ENCODE measurements at regions not wholly inside any gene's neighbourhood (a gene's known extent, or its start where the extent isn't known, plus 50 kb on each side); places are given as distances from the start of the nearest gene placed in this dataset.

DNA sequence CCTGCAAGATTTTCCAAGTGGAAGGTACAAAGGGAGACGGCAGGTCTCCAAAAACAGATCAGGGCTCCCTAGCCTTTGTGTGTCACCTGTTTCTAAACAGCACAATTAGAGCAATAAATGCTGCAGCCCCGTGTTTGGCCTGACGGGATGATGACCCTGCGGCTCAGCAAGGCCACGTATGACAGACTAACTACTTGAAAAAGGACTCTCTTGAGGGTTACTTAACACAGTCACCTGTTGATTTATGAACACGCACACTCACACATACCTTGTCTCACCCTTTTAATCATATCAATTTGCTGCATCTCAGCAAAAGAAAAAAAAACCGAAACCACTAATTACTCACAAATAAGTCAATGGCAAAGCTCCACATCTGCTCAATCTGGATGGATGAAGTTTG, 199.6 kb upstream of the GAS1 start:
- Histone ChIP-seq H3K79me2 (ENCODE audit: low read length) (no peaks in the 10 kb centered on the region), H3K4me3 (ENCODE audit: low read length) (no peak overlapping the region), H2AFZ (ENCODE audit: low read depth, low read length) (no peak overlapping the region), H3K9me3 (ENCODE audit: insufficient read depth, low read length) (no peaks in the 10 kb centered on the region), H3K36me3 (replicated peaks; ENCODE audit: low read depth, low read length) (no peaks in the 10 kb centered on the region), H3K9ac (ENCODE audit: low read length) (no peak overlapping the region), H3K27ac (ENCODE audit: low read length) (no peak overlapping the region), H3K27me3 (ENCODE audit: low read depth, low read length) (no peaks in the 10 kb centered on the region), H4K20me1 (ENCODE audit: insufficient read depth, low read length) (no peaks in the 10 kb centered on the region), H3K4me2 (ENCODE audit: low read length) (no peak overlapping the region), H3K4me1 (ENCODE audit: low read length) (no peaks in the 10 kb centered on the region)
- TF ChIP-seq, protein P1, sequence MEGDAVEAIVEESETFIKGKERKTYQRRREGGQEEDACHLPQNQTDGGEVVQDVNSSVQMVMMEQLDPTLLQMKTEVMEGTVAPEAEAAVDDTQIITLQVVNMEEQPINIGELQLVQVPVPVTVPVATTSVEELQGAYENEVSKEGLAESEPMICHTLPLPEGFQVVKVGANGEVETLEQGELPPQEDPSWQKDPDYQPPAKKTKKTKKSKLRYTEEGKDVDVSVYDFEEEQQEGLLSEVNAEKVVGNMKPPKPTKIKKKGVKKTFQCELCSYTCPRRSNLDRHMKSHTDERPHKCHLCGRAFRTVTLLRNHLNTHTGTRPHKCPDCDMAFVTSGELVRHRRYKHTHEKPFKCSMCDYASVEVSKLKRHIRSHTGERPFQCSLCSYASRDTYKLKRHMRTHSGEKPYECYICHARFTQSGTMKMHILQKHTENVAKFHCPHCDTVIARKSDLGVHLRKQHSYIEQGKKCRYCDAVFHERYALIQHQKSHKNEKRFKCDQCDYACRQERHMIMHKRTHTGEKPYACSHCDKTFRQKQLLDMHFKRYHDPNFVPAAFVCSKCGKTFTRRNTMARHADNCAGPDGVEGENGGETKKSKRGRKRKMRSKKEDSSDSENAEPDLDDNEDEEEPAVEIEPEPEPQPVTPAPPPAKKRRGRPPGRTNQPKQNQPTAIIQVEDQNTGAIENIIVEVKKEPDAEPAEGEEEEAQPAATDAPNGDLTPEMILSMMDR (IDR thresholded peaks at IDR 0.05; ENCODE audit: low read depth, low read length) = no peak
- no peak for TF ChIP-seq EZH2phosphoT487 (IDR thresholded peaks at IDR 0.05; ENCODE audit: low read depth)

DNA sequence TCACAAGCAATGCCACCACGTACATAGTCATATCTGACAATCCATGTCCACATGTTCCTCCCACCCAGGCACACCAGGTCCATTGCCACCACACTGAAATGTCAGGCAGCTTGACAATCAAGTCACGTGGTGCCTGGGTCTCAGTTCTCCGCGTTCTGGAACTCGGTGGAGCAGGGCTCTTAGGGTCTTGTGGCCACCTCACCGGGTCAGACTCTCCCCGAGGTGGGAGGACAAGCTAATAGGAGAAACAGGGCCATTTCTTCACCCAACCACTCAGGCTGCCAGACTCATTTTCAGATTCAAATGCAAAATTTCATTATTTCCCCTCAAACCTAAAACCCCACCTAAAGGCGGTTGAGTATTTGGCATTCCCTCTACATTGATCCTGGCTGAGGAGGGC, 200.5 kb upstream of the GAS1 start:
- Histone ChIP-seq H3K4me2 (ENCODE audit: low read length) (no peak overlapping the region), H3K4me3 (ENCODE audit: low read length) (no peak overlapping the region), H3K36me3 (replicated peaks; ENCODE audit: low read depth, low read length) (no peaks in the 10 kb centered on the region), H4K20me1 (ENCODE audit: insufficient read depth, low read length) (no peaks in the 10 kb centered on the region), H3K9me3 (ENCODE audit: insufficient read depth, low read length) (no peaks in the 10 kb centered on the region), H3K27me3 (ENCODE audit: low read depth, low read length) (no peaks in the 10 kb centered on the region), H2AFZ (ENCODE audit: low read depth, low read length) (no peak overlapping the region), H3K79me2 (ENCODE audit: low read length) (no peaks in the 10 kb centered on the region), H3K27ac (ENCODE audit: low read length) (no peak overlapping the region), H3K9ac (ENCODE audit: low read length) (no peak overlapping the region), H3K4me1 (ENCODE audit: low read length) (no peaks in the 10 kb centered on the region)
- no peak for TF ChIP-seq EZH2phosphoT487 (IDR thresholded peaks at IDR 0.05; ENCODE audit: low read depth)
- TF ChIP-seq, protein P1 (IDR thresholded peaks at IDR 0.05; ENCODE audit: low read depth, low read length) = no peak

DNA sequence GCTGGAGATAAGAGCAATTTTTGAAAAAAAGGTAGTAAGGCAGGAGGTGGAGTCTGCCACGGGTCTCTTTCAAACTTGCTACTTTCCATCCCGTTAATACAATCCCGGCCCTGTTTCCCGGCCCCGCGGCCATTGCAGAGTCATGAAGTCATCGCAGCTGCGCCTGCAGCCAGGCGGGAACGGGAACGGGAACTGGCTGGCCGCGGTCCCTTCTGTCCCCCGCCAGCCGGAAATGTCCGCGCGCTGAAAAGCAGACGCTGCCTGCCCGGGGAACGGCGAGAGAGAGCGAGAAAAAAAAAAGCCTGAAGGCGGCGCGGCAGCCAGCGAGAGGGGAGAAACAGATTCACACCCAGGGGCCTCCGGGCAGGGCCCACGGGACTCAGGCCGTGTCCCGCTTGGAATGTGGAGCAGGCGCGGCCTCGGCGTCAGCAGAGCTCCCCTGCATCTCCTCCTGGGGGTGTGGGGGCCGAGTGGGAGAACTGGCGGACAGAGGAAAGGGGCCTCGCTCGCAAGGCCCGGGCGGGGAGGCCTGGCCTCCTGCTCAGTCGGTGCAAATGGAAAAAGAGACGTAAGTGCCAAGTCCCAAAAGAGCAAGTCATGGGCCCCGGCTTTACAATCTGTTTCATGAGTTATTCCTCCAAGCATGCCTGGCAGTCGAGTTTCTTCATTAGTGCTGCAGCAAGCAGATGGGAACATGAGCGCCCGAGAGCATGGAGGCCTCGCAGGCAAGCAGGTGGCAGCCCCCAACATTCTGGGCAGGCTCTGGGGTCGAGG, 201.2 kb upstream of the GAS1 start:
- Histone ChIP-seq H3K79me2 (ENCODE audit: low read length) (no peaks in the 10 kb centered on the region), H3K36me3 (replicated peaks; ENCODE audit: low read depth, low read length) (no peaks in the 10 kb centered on the region), H3K4me2 (ENCODE audit: low read length) (no peak overlapping the region), H3K9ac (ENCODE audit: low read length) (no peak overlapping the region), H3K27me3 (ENCODE audit: low read depth, low read length) (no peaks in the 10 kb centered on the region), H3K4me3 (ENCODE audit: low read length) (no peak overlapping the region), H3K4me1 (ENCODE audit: low read length) (no peaks in the 10 kb centered on the region), H3K9me3 (ENCODE audit: insufficient read depth, low read length) (no peaks in the 10 kb centered on the region), H3K27ac (ENCODE audit: low read length) (no peak overlapping the region), H4K20me1 (ENCODE audit: insufficient read depth, low read length) (no peaks in the 10 kb centered on the region), H2AFZ (ENCODE audit: low read depth, low read length) (no peak overlapping the region)
- no peak for TF ChIP-seq EZH2phosphoT487 (IDR thresholded peaks at IDR 0.05; ENCODE audit: low read depth)
- TF ChIP-seq, protein P1 (IDR thresholded peaks at IDR 0.05; ENCODE audit: low read depth, low read length) = no peak

DNA sequence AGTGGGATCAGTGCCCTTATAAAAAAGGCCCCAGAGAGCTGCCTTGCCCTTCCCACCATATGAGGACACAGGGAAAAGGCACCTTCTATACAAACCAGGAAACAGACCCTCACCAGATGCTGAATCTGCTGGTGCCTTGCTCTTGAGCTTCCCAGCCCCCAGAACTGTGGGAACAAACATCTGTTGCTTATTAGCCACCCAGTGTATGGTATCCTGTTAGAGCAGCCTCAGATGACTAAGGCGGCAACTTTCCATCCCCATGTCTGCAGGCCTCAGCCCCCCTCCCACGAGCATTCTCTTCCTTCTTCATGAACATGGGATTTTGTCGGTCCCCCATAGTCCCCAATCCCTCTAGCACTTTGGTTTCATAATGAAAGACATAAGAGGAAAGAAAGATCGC, 202.5 kb upstream of the GAS1 start:
- H2AFZ ChIP-seq (ENCODE audit: low read depth, low read length) = no peak overlapping the region
- TF ChIP-seq EZH2phosphoT487 (IDR thresholded peaks at IDR 0.05; ENCODE audit: low read depth) = no peak
- H3K79me2 ChIP-seq (ENCODE audit: low read length) = no peaks in the 10 kb centered on the region
- no peaks in the 10 kb centered on the region for H3K4me1 ChIP-seq (ENCODE audit: low read length)
- no peak overlapping the region for H3K27ac ChIP-seq (ENCODE audit: low read length)
- H3K36me3 ChIP-seq (replicated peaks; ENCODE audit: low read depth, low read length) = no peaks in the 10 kb centered on the region
- no peak overlapping the region for H3K4me3 ChIP-seq (ENCODE audit: low read length)
- no peaks in the 10 kb centered on the region for H3K27me3 ChIP-seq (ENCODE audit: low read depth, low read length)
- no peak overlapping the region for H3K4me2 ChIP-seq (ENCODE audit: low read length)
- no peak overlapping the region for H3K9ac ChIP-seq (ENCODE audit: low read length)
- no peaks in the 10 kb centered on the region for H3K9me3 ChIP-seq (ENCODE audit: insufficient read depth, low read length)
- H4K20me1 ChIP-seq (ENCODE audit: insufficient read depth, low read length) = no peaks in the 10 kb centered on the region
